ENCODE measurements at regions not wholly inside any gene's neighbourhood (a gene's known extent, or its start where the extent isn't known, plus 50 kb on each side); places are given as distances from the start of the nearest gene placed in this dataset.

DNA sequence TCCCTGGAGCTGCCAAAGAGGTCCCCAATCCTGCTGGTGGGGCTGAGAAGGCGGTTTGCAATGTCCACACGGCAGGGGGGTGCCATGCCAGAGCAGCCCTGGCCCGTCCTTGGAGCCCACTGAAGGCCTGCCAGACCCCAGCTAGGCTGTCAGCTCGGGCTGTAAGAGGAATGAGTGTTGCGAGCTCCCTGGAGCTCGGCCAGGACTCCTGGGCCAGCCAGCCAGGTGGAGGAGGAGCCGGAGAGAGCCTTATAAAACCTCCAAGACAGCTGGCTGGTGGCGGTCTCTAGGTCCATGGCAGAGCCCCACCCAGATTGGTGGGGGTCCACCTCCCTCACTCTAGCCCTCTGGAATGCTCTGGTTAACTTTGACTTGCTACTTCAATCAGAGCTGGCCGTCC is 55.1 kb upstream of the CALN1 start:
- TF ChIP-seq PPARA (CRISPR knock-in tag; IDR thresholded peaks at IDR 0.05; ENCODE audit: borderline replicate concordance): no peak
- no peak for TF ChIP-seq ZFP30 (CRISPR knock-in tag; IDR thresholded peaks at IDR 0.05)
- TF ChIP-seq TCF4 (CRISPR knock-in tag; IDR thresholded peaks at IDR 0.05; ENCODE audit: borderline replicate concordance): no peak
- no peak for TF ChIP-seq OSR1 (CRISPR knock-in tag; IDR thresholded peaks at IDR 0.05)
- TF ChIP-seq, protein P1, sequence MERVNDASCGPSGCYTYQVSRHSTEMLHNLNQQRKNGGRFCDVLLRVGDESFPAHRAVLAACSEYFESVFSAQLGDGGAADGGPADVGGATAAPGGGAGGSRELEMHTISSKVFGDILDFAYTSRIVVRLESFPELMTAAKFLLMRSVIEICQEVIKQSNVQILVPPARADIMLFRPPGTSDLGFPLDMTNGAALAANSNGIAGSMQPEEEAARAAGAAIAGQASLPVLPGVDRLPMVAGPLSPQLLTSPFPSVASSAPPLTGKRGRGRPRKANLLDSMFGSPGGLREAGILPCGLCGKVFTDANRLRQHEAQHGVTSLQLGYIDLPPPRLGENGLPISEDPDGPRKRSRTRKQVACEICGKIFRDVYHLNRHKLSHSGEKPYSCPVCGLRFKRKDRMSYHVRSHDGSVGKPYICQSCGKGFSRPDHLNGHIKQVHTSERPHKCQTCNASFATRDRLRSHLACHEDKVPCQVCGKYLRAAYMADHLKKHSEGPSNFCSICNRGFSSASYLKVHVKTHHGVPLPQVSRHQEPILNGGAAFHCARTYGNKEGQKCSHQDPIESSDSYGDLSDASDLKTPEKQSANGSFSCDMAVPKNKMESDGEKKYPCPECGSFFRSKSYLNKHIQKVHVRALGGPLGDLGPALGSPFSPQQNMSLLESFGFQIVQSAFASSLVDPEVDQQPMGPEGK (CRISPR knock-in tag; IDR thresholded peaks at IDR 0.05; ENCODE audit: borderline replicate concordance): no peak
- no peak for TF ChIP-seq BACH2 (CRISPR knock-in tag; IDR thresholded peaks at IDR 0.05; ENCODE audit: borderline replicate concordance)
- no peak for TF ChIP-seq ZFP3 (CRISPR knock-in tag; IDR thresholded peaks at IDR 0.05)
- no peak for TF ChIP-seq ESRRG (CRISPR knock-in tag; IDR thresholded peaks at IDR 0.05)
- TF ChIP-seq TOX (CRISPR knock-in tag; IDR thresholded peaks at IDR 0.05; ENCODE audit: borderline replicate concordance): no peak
- TF ChIP-seq CSDC2 (CRISPR knock-in tag; IDR thresholded peaks at IDR 0.05): no peak
- TF ChIP-seq ARNTL (CRISPR knock-in tag; IDR thresholded peaks at IDR 0.05; ENCODE audit: borderline replicate concordance, low read depth): no peak
- TF ChIP-seq, protein P2, sequence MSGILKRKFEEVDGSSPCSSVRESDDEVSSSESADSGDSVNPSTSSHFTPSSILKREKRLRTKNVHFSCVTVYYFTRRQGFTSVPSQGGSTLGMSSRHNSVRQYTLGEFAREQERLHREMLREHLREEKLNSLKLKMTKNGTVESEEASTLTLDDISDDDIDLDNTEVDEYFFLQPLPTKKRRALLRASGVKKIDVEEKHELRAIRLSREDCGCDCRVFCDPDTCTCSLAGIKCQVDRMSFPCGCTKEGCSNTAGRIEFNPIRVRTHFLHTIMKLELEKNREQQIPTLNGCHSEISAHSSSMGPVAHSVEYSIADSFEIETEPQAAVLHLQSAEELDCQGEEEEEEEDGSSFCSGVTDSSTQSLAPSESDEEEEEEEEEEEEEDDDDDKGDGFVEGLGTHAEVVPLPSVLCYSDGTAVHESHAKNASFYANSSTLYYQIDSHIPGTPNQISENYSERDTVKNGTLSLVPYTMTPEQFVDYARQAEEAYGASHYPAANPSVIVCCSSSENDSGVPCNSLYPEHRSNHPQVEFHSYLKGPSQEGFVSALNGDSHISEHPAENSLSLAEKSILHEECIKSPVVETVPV (CRISPR knock-in tag; IDR thresholded peaks at IDR 0.05): no peak
- no peak for TF ChIP-seq ZC3H10 (CRISPR knock-in tag; IDR thresholded peaks at IDR 0.05)
- TF ChIP-seq, protein P3, sequence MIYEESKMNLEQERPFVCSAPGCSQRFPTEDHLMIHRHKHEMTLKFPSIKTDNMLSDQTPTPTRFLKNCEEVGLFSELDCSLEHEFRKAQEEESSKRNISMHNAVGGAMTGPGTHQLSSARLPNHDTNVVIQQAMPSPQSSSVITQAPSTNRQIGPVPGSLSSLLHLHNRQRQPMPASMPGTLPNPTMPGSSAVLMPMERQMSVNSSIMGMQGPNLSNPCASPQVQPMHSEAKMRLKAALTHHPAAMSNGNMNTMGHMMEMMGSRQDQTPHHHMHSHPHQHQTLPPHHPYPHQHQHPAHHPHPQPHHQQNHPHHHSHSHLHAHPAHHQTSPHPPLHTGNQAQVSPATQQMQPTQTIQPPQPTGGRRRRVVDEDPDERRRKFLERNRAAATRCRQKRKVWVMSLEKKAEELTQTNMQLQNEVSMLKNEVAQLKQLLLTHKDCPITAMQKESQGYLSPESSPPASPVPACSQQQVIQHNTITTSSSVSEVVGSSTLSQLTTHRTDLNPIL (CRISPR knock-in tag; IDR thresholded peaks at IDR 0.05; ENCODE audit: low read depth): no peak

Measured in SK-N-SH treated with all-trans-retinoic acid at 6 μM for 48 hours (cell line).